H1 (cell line): ENCODE measurements at regions not wholly inside any gene's neighbourhood (a gene's known extent, or its start where the extent isn't known, plus 50 kb on each side); places are given as distances from the start of the nearest gene placed in this dataset.

Experiments
- CTCF ChIA-PET: fragments of 300-600 bp; sonication (Branson Sonifier 250); formaldehyde crosslinking; loops from one replicate; lab custom pipeline; 2021; ENCODE audit not compliant: partially characterized antibody; lab: Charles Lee
- POLR2A ChIA-PET: fragments of 300-600 bp; sonication (Branson Sonifier 250); formaldehyde crosslinking; loops from one replicate; lab custom pipeline; 2021; ENCODE audit warnings: inconsistent platforms; ENCODE audit not compliant: partially characterized antibody; lab: Charles Lee
- DNase-seq, 2 experiments: peaks; one replicate each; pipeline versions ENCODE4 v3.0.0 to v3.0.0-alpha.2; 2010 to 2022; ENCODE audit warnings: low spot score in 2 of 2, low read depth in 1 of 2, mixed read lengths in 1 of 2
- FAIRE-seq: peaks from 2 replicates; lab custom pipeline; 2011; peaks lifted over from hg19 to GRCh38; lab: Jason Lieb, UNC
- H2AFZ ChIP-seq: 2 replicates; pipeline ENCODE4 v1.8.1; 2012; ENCODE audit warnings: low read length, inconsistent platforms
- H2AK5ac ChIP-seq: 2 replicates; pipeline ENCODE4 v1.6.1; 2013; ENCODE audit warnings: low read depth, low read length
- H2BK120ac ChIP-seq: replicated peaks from 2 replicates; pipeline ENCODE3; 2013; ENCODE audit warnings: low read depth, low read length, inconsistent platforms
- H2BK12ac ChIP-seq: 2 replicates; pipeline ENCODE4 v1.6.1; 2013; ENCODE audit warnings: low read depth, low read length
- H2BK15ac ChIP-seq: 2 replicates; pipeline ENCODE4 v1.6.1; 2013; ENCODE audit warnings: low read length
- H2BK20ac ChIP-seq: 2 replicates; pipeline ENCODE4 v1.6.1; 2013; ENCODE audit warnings: low read length
- H2BK5ac ChIP-seq: 2 replicates; pipeline ENCODE4 v1.6.1; 2013; ENCODE audit warnings: low read depth, low read length
- H3K14ac ChIP-seq: 2 replicates; pipeline ENCODE4 v1.6.1; 2013; ENCODE audit warnings: inconsistent platforms; ENCODE audit not compliant: insufficient read length
- H3K18ac ChIP-seq: 2 replicates; pipeline ENCODE4 v1.6.1; 2013; ENCODE audit warnings: low read length; ENCODE audit errors: extremely low read depth
- H3K23ac ChIP-seq: 2 replicates; pipeline ENCODE4 v1.6.1; 2013; ENCODE audit warnings: inconsistent platforms; ENCODE audit not compliant: insufficient read length
- H3K23me2 ChIP-seq: 2 replicates; pipeline ENCODE4 v1.6.1; 2013; ENCODE audit warnings: low read depth, low read length
- H3K27ac ChIP-seq: 2 replicates; pipeline ENCODE4 v1.6.1; 2011; ENCODE audit warnings: low read depth, low read length, inconsistent platforms
- H3K27me3 ChIP-seq, 4 experiments: replicated peaks in 1 of 4; 1 replicate in 1 of 4; 2 replicates in 3 of 4; pipeline versions ENCODE4 v1.6.1 to v1.8.1; 2011 to 2013; ENCODE audit warnings: low read length in 3 of 4, mild to moderate bottlenecking in 3 of 4, inconsistent platforms in 2 of 4, mixed read lengths in 2 of 4, moderate library complexity in 1 of 4; ENCODE audit not compliant: control insufficient read depth in 3 of 4, insufficient read depth in 3 of 4; ENCODE audit errors: extremely low read depth in 1 of 4
- H3K36me3 ChIP-seq, 4 experiments: 2 replicates each; pipeline versions ENCODE4 v1.6.1 to v1.8.1; 2011 to 2013; ENCODE audit warnings: mild to moderate bottlenecking in 4 of 4, low read length in 3 of 4, moderate library complexity in 2 of 4, control low read depth in 1 of 4, inconsistent platforms in 1 of 4; ENCODE audit not compliant: insufficient read depth in 4 of 4, control insufficient read depth in 2 of 4
- H3K4ac ChIP-seq: replicated peaks from 2 replicates; pipeline ENCODE3; 2013; ENCODE audit warnings: low read length, low read depth, mixed read lengths, inconsistent platforms; ENCODE audit not compliant: insufficient read length
- H3K4me1 ChIP-seq, 4 experiments: replicated peaks in 1 of 4; 1 replicate in 1 of 4; 2 replicates in 3 of 4; pipeline versions ENCODE4 v1.6.1 to v1.8.1; 2011 to 2013; ENCODE audit warnings: low read length in 3 of 4, inconsistent platforms in 2 of 4, mixed read lengths in 1 of 4; ENCODE audit not compliant: insufficient read depth in 4 of 4, control insufficient read depth in 3 of 4
- H3K4me2 ChIP-seq, 2 experiments: 2 replicates each; pipeline versions ENCODE4 v1.6.1 to v1.8.1; 2011 to 2013; ENCODE audit warnings: low read depth in 2 of 2, low read length in 2 of 2, control low read depth in 1 of 2, inconsistent platforms in 1 of 2, mild to moderate bottlenecking in 1 of 2; ENCODE audit not compliant: insufficient read depth in 1 of 2
- H3K4me3 ChIP-seq, 4 experiments: fragments of 200-600, 300-600 bp in 1 of 4; sonication (generic), shearing (Covaris generic), sonication (Bioruptor Twin) in 1 of 4; 2 replicates each; pipeline versions ENCODE4 v1.5.1 to v1.8.1; 2011 to 2016; ENCODE audit warnings: low read length in 4 of 4, low read depth in 3 of 4, control low read depth in 2 of 4, inconsistent platforms in 2 of 4, mild to moderate bottlenecking in 2 of 4, mixed read lengths in 1 of 4, moderate library complexity in 1 of 4; ENCODE audit not compliant: insufficient read depth in 2 of 4; ENCODE audit errors: extremely low read depth in 1 of 4
- H3K56ac ChIP-seq: replicated peaks from 2 replicates; pipeline ENCODE3; 2013; ENCODE audit warnings: low read depth, mild to moderate bottlenecking, mixed read lengths, low read length, inconsistent platforms; ENCODE audit not compliant: insufficient read length
- H3K79me1 ChIP-seq: 2 replicates; pipeline ENCODE4 v1.6.1; 2013; ENCODE audit warnings: low read depth, low read length, control low read depth
- H3K79me2 ChIP-seq, 2 experiments: 2 replicates each; pipeline versions ENCODE4 v1.6.1 to v1.8.1; 2012 to 2013; ENCODE audit warnings: low read length in 2 of 2, mild to moderate bottlenecking in 2 of 2, inconsistent platforms in 1 of 2; ENCODE audit not compliant: insufficient read depth in 2 of 2, control insufficient read depth in 1 of 2
- H3K9ac ChIP-seq, 4 experiments: replicated peaks in 1 of 4; 1 replicate in 1 of 4; 2 replicates in 3 of 4; pipeline versions ENCODE4 v1.6.1 to v1.8.1; 2011 to 2013; ENCODE audit warnings: low read depth in 3 of 4, low read length in 3 of 4, control low read depth in 2 of 4, mild to moderate bottlenecking in 2 of 4, moderate library complexity in 2 of 4, inconsistent platforms in 1 of 4; ENCODE audit errors: extremely low read depth in 1 of 4
- H3K9me3 ChIP-seq, 2 experiments: 2 replicates each; pipeline versions ENCODE4 v1.6.1 to v1.8.1; 2012 to 2013; ENCODE audit warnings: mild to moderate bottlenecking in 2 of 2, moderate library complexity in 2 of 2, control low read depth in 1 of 2, inconsistent platforms in 1 of 2, low read depth in 1 of 2, low read length in 1 of 2, mixed read lengths in 1 of 2; ENCODE audit not compliant: insufficient read depth in 2 of 2
- H4K20me1 ChIP-seq, 2 experiments: replicated peaks in 1 of 2; 2 replicates each; pipeline versions ENCODE3 to v1.8.1; 2011 to 2013; ENCODE audit warnings: inconsistent platforms in 2 of 2, low read length in 2 of 2, mild to moderate bottlenecking in 1 of 2; ENCODE audit not compliant: insufficient read depth in 2 of 2, control insufficient read depth in 1 of 2
- H4K5ac ChIP-seq: 2 replicates; pipeline ENCODE4 v1.6.1; 2013; ENCODE audit warnings: low read length, low read depth, mixed read lengths, inconsistent platforms; ENCODE audit not compliant: insufficient read length
- H4K8ac ChIP-seq: 2 replicates; pipeline ENCODE4 v1.8.0; 2013; ENCODE audit warnings: mild to moderate bottlenecking, moderate library complexity, low read length, inconsistent platforms; ENCODE audit not compliant: insufficient read depth; ENCODE audit errors: extremely low read depth
- H4K91ac ChIP-seq: replicated peaks from 2 replicates; pipeline ENCODE3; 2013; ENCODE audit warnings: low read length, mixed read lengths, inconsistent platforms; ENCODE audit not compliant: insufficient read length
- HDAC6 ChIP-seq: IDR thresholded peaks from one replicate; pipeline ENCODE4 v1.7.1; 2012; ENCODE audit warnings: low read depth, mild to moderate bottlenecking, inconsistent platforms, low read length, moderate library complexity
- SAP30 ChIP-seq: fragments of 300-600 bp; sonication (generic); IDR thresholded peaks from 2 replicates; pipeline ENCODE4 v1.7.1; 2012; ENCODE audit warnings: low read length, moderate library complexity, mild to moderate bottlenecking, inconsistent platforms; ENCODE audit not compliant: insufficient read depth, insufficient replicate concordance
- WGBS, 2 experiments: shearing (Covaris generic) in 1 of 2; methylation state at CpG; one replicate each; pipeline versions ENCODE4 v1.1.6 to v1.1.7; 2013 to 2015; ENCODE audit warnings: low lambda C conversion rate in 2 of 2, mixed read lengths in 2 of 2, inconsistent platforms in 1 of 2, low coverage in 1 of 2, missing lambda C conversion rate in 1 of 2; ENCODE audit not compliant: insufficient replicate concordance in 2 of 2, insufficient coverage in 1 of 2, insufficient read length in 1 of 2; ENCODE audit errors: extremely low coverage in 1 of 2, missing lambda C conversion rate in 1 of 2; 5-methylcytosine and 5-hydroxymethylcytosine counted together

DNA sequence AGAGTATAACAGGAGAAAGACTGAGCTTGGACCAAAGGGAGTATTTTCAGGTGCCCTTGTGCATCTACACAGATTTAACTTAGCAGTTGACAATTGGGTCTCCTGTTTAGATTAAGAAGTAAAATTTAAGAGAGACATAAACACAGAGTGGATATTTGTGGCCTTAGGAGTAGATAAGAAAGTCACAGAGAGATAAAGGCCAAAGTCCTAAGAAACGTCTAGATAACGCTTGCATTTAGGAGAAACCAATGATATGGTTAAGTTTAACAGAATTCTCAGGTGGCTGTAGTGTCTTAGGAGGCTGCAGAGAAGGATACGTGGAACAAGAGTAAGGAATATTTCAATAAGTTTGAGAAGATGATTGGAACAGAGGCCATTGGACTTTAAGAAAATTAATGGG, 155.0 kb upstream of the DAB2 start:
- no peak overlapping the region for H3K14ac ChIP-seq
- no peak overlapping the region for H3K56ac ChIP-seq
- H3K4me1 ChIP-seq, result no peaks in the 10 kb centered on the region
- TF ChIP-seq SAP30 (no peak), HDAC6 (no peak)
- ChIA-PET CTCF (interaction anchor here (1.0 to 1.5 kb wide), 7 partner anchors 9 to 1154 kb away, joined by 3 to 5 read pairs (median 3); no protein-coding TSS in a partner anchor), POLR2A (no interaction called here)
- H4K91ac ChIP-seq, result no peak overlapping the region
- H3K4ac ChIP-seq, result no peak overlapping the region
- no peaks in the 10 kb centered on the region for H3K9me3 ChIP-seq
- H3K23ac ChIP-seq, result no peak overlapping the region
- no peaks in the 10 kb centered on the region for H3K23me2 ChIP-seq
- 93% methylated on average over 3 of the region's 3 CpGs; no CpG with 5 or more reads in 1 of the 2 experiments for WGBS, 2 experiments
- H4K20me1 ChIP-seq, result no peaks in the 10 kb centered on the region
- H4K5ac ChIP-seq, result no peak overlapping the region
- H3K4me2 ChIP-seq, result no peak overlapping the region
- FAIRE-seq, result no peak
- no peak overlapping the region for H3K4me3 ChIP-seq
- no peak overlapping the region for H4K8ac ChIP-seq
- H2BK5ac ChIP-seq, result no peak overlapping the region
- no peak overlapping the region for H3K18ac ChIP-seq
- no peak overlapping the region for H2AK5ac ChIP-seq
- H2AFZ ChIP-seq, result no peak overlapping the region
- no peak overlapping the region for H2BK12ac ChIP-seq
- no peaks in the 10 kb centered on the region for H3K36me3 ChIP-seq
- no peak overlapping the region for H2BK20ac ChIP-seq
- no peak overlapping the region for H3K9ac ChIP-seq
- no peak for DNase-seq
- no peak overlapping the region for H2BK15ac ChIP-seq
- H3K79me2 ChIP-seq, result no peaks in the 10 kb centered on the region
- no peak overlapping the region for H2BK120ac ChIP-seq
- H3K79me1 ChIP-seq, result no peaks in the 10 kb centered on the region
- no peak overlapping the region for H3K27ac ChIP-seq
- no peaks in the 10 kb centered on the region for H3K27me3 ChIP-seq
